H9 (cell line): ENCODE measurements at regions not wholly inside any gene's neighbourhood (a gene's known extent, or its start where the extent isn't known, plus 50 kb on each side); places are given as distances from the start of the nearest gene placed in this dataset.

Source experiments
- DNase-seq: peaks from one replicate; pipeline ENCODE4 v3.0.0-alpha.2; 2017
- H2AFZ ChIP-seq: one replicate; pipeline ENCODE4 v1.6.1; 2013; ENCODE audit warnings: mild to moderate bottlenecking, low read length, control low read depth, moderate library complexity
- H2AK5ac ChIP-seq: 2 replicates; pipeline ENCODE4 v1.6.1; 2013; ENCODE audit warnings: low read length, control low read depth, mixed read lengths; ENCODE audit not compliant: insufficient read length
- H2BK120ac ChIP-seq: one replicate; pipeline ENCODE4 v1.6.1; 2013; ENCODE audit warnings: low read depth, mild to moderate bottlenecking, low read length, control low read depth, inconsistent platforms; ENCODE audit not compliant: poor library complexity, severe bottlenecking
- H2BK12ac ChIP-seq: 2 replicates; pipeline ENCODE4 v1.6.1; 2013; ENCODE audit warnings: low read length, control low read depth, mixed read lengths, low read depth; ENCODE audit not compliant: insufficient read length
- H2BK15ac ChIP-seq: 2 replicates; pipeline ENCODE4 v1.6.1; 2013; ENCODE audit warnings: low read depth, low read length, control low read depth
- H2BK20ac ChIP-seq: one replicate; pipeline ENCODE4 v1.6.1; 2013; ENCODE audit warnings: low read depth, mild to moderate bottlenecking, low read length, control low read depth, inconsistent platforms; ENCODE audit not compliant: poor library complexity, severe bottlenecking
- H2BK5ac ChIP-seq: 2 replicates; pipeline ENCODE4 v1.6.1; 2013; ENCODE audit warnings: low read length, control low read depth, mixed read lengths; ENCODE audit not compliant: insufficient read length
- H3K14ac ChIP-seq: 2 replicates; pipeline ENCODE4 v1.6.1; 2013; ENCODE audit warnings: low read length, control low read depth; ENCODE audit not compliant: insufficient read depth
- H3K18ac ChIP-seq: 2 replicates; pipeline ENCODE4 v1.6.1; 2013; ENCODE audit warnings: low read depth, mild to moderate bottlenecking, mixed read lengths, low read length, control low read depth; ENCODE audit not compliant: insufficient read length
- H3K23ac ChIP-seq: 2 replicates; pipeline ENCODE4 v1.6.1; 2013; ENCODE audit warnings: low read length, control low read depth, mixed read lengths, low read depth; ENCODE audit not compliant: insufficient read length
- H3K23me2 ChIP-seq: 2 replicates; pipeline ENCODE4 v1.6.1; 2013; ENCODE audit warnings: low read depth, mild to moderate bottlenecking, mixed read lengths, low read length, control low read depth; ENCODE audit not compliant: insufficient read length, poor library complexity, severe bottlenecking
- H3K27ac ChIP-seq: 2 replicates; pipeline ENCODE4 v1.5.1; 2013; ENCODE audit warnings: low read length, control low read depth, mixed read lengths, low read depth; ENCODE audit not compliant: insufficient read length
- H3K27me3 ChIP-seq: 2 replicates; pipeline ENCODE4 v1.6.1; 2013; ENCODE audit warnings: low read length, control low read depth, inconsistent platforms; ENCODE audit not compliant: insufficient read depth
- H3K4ac ChIP-seq: 2 replicates; pipeline ENCODE4 v1.6.1; 2013; ENCODE audit warnings: low read depth, mild to moderate bottlenecking, control low read depth, inconsistent platforms, low read length, moderate library complexity
- H3K4me1 ChIP-seq: 2 replicates; pipeline ENCODE4 v1.6.1; 2013; ENCODE audit warnings: low read length, control low read depth, inconsistent platforms; ENCODE audit not compliant: insufficient read depth
- H3K4me2 ChIP-seq: 2 replicates; pipeline ENCODE4 v1.6.1; 2013; ENCODE audit warnings: low read length, control low read depth, mixed read lengths; ENCODE audit not compliant: insufficient read length, insufficient read depth
- H3K56ac ChIP-seq: 2 replicates; pipeline ENCODE4 v1.6.1; 2013; ENCODE audit warnings: low read depth, mild to moderate bottlenecking, mixed read lengths, low read length, control low read depth; ENCODE audit not compliant: insufficient read length
- H3K79me1 ChIP-seq: 2 replicates; pipeline ENCODE4 v1.6.1; 2013; ENCODE audit warnings: low read depth, mild to moderate bottlenecking, moderate library complexity, low read length, control low read depth, inconsistent platforms; ENCODE audit not compliant: insufficient read depth, poor library complexity, severe bottlenecking
- H3K79me2 ChIP-seq: 2 replicates; pipeline ENCODE4 v1.6.1; 2013; ENCODE audit warnings: low read length, control low read depth, inconsistent platforms; ENCODE audit not compliant: insufficient read depth
- H3K9ac ChIP-seq: 2 replicates; pipeline ENCODE4 v1.6.1; 2013; ENCODE audit warnings: low read length, control low read depth, mixed read lengths; ENCODE audit not compliant: insufficient read length; ENCODE audit errors: extremely low read depth
- H3K9me3 ChIP-seq: one replicate; pipeline ENCODE4 v1.6.1; 2013; ENCODE audit warnings: low read depth, low read length, inconsistent platforms; ENCODE audit not compliant: control insufficient read depth
- H3T11ph ChIP-seq: one replicate; pipeline ENCODE4 v1.6.1; 2013; ENCODE audit warnings: mild to moderate bottlenecking, low read length, control low read depth, inconsistent platforms
- H4K20me1 ChIP-seq: one replicate; pipeline ENCODE4 v1.6.1; 2013; ENCODE audit not compliant: control insufficient read depth, insufficient read length, insufficient read depth
- H4K5ac ChIP-seq: 2 replicates; pipeline ENCODE4 v1.6.1; 2013; ENCODE audit warnings: low read depth, mild to moderate bottlenecking, mixed read lengths, low read length, control low read depth; ENCODE audit not compliant: insufficient read length
- H4K8ac ChIP-seq: replicated peaks from 2 replicates; pipeline ENCODE4 v1.6.1; 2013; ENCODE audit warnings: low read length, control low read depth, mixed read lengths, low read depth; ENCODE audit not compliant: insufficient read length
- H4K91ac ChIP-seq: 2 replicates; pipeline ENCODE4 v1.6.1; 2013; ENCODE audit warnings: low read depth, mild to moderate bottlenecking, moderate library complexity, mixed read lengths, low read length, control low read depth; ENCODE audit not compliant: insufficient read length
- H3K27ac Mint-ChIP-seq, 3 experiments: 2 replicates in 2 of 3; 3 replicates in 1 of 3; pipeline ENCODE4 v1.8.0; 2020 to 2021; ENCODE audit warnings: mixed read lengths in 3 of 3, mild to moderate bottlenecking in 1 of 3, moderate library complexity in 1 of 3
- H3K27me3 Mint-ChIP-seq: 2 replicates; pipeline ENCODE4 v1.8.0; 2021; ENCODE audit warnings: low read depth, mild to moderate bottlenecking, moderate library complexity, mixed read lengths
- H3K36me3 Mint-ChIP-seq, 3 experiments: 2 replicates in 2 of 3; 3 replicates in 1 of 3; pipeline ENCODE4 v1.8.0; 2020 to 2021; ENCODE audit warnings: low read depth in 3 of 3, mixed read lengths in 3 of 3; ENCODE audit not compliant: insufficient read depth in 1 of 3
- H3K4me1 Mint-ChIP-seq, 2 experiments: 2 replicates each; pipeline ENCODE4 v1.8.0; 2020; ENCODE audit warnings: mixed read lengths in 2 of 2
- H3K4me3 Mint-ChIP-seq, 2 experiments: 2 replicates in 1 of 2; 3 replicates in 1 of 2; pipeline ENCODE4 v1.8.0; 2020 to 2021; ENCODE audit warnings: mild to moderate bottlenecking in 2 of 2, mixed read lengths in 2 of 2, moderate library complexity in 1 of 2
- H3K9me3 Mint-ChIP-seq, 2 experiments: 2 replicates in 1 of 2; 3 replicates in 1 of 2; pipeline ENCODE4 v1.8.0; 2020; ENCODE audit warnings: mild to moderate bottlenecking in 2 of 2, mixed read lengths in 2 of 2, moderate library complexity in 1 of 2
- WGBS: extraction: QIAGEN DNeasy Blood & Tissue Kit; methylation state at CpG from one replicate; pipeline ENCODE4 v1.1.7; 2013; ENCODE audit warnings: missing lambda C conversion rate, low lambda C conversion rate, mixed read lengths; ENCODE audit not compliant: insufficient read length; ENCODE audit errors: extremely low coverage; 5-methylcytosine and 5-hydroxymethylcytosine counted together
- TF ChIP-seq, protein P1 (sequence below): fragments of 200-600 bp; sonication (generic); conservative IDR thresholded peaks from 3 replicates; pipeline ENCODE4 v1.8.0; 2021; ENCODE audit warnings: antibody characterized with exemption, mild to moderate bottlenecking

DNA sequence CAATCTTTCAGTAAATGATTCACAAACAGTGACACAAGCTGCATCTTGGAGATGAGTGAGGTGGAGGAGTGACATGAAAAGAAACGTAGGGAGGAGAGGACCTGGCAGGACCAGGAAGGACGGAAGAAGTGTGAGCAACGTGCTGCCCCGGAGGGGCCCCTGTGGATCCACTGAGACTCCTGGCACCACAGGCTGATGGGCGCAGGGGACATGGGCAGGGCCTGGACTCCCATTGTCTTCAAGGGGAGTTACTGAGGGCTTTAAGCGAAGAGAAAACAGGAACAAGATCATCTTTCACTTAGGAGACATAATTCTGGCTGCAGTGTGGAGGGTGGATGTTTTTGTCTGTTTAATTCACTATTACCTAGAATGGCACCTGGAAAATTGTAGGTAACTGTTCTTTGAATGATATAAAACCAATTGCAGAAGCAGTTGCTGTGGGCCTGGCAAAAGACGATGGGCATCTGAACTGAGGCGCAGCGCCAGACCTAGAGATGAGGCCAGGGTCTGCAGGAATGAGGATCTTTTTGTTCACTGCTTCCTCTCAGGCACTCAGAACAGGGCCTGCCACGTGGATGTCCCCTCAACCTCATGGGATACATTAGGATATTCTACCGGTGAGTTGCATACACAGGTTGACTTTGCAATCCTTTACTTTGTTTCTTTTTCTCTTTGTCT, 156.4 kb downstream of the TMEM18 start:
- H2BK20ac ChIP-seq: no peak overlapping the region
- H4K5ac ChIP-seq: no peak overlapping the region
- no peaks in the 10 kb centered on the region for H3K9me3 ChIP-seq
- H3K23ac ChIP-seq: no peak overlapping the region
- H3K9ac ChIP-seq: no peak overlapping the region
- no peak overlapping the region for H3K18ac ChIP-seq
- no peaks in the 10 kb centered on the region for H3K4me1 Mint-ChIP-seq
- H3K23me2 ChIP-seq: no peaks in the 10 kb centered on the region
- no peaks in the 10 kb centered on the region for H3K4me1 ChIP-seq
- H3K9me3 Mint-ChIP-seq: peaks cover 2 to 3% of the 10 kb centered on the region in 2 experiments; a peak in 2 of 5 replicates
- TF ChIP-seq, protein P1, sequence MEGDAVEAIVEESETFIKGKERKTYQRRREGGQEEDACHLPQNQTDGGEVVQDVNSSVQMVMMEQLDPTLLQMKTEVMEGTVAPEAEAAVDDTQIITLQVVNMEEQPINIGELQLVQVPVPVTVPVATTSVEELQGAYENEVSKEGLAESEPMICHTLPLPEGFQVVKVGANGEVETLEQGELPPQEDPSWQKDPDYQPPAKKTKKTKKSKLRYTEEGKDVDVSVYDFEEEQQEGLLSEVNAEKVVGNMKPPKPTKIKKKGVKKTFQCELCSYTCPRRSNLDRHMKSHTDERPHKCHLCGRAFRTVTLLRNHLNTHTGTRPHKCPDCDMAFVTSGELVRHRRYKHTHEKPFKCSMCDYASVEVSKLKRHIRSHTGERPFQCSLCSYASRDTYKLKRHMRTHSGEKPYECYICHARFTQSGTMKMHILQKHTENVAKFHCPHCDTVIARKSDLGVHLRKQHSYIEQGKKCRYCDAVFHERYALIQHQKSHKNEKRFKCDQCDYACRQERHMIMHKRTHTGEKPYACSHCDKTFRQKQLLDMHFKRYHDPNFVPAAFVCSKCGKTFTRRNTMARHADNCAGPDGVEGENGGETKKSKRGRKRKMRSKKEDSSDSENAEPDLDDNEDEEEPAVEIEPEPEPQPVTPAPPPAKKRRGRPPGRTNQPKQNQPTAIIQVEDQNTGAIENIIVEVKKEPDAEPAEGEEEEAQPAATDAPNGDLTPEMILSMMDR: no peak
- no peak overlapping the region for H2BK15ac ChIP-seq
- H2BK12ac ChIP-seq: no peak overlapping the region
- H2BK120ac ChIP-seq: no peak overlapping the region
- H4K20me1 ChIP-seq: no peaks in the 10 kb centered on the region
- H3K56ac ChIP-seq: no peak overlapping the region
- no peaks in the 10 kb centered on the region for H3K79me2 ChIP-seq
- no peak overlapping the region for H3K4me2 ChIP-seq
- no CpG with 5 or more reads among the region's 11 CpGs for WGBS
- peaks cover 76% of the 10 kb centered on the region for H3K27me3 Mint-ChIP-seq
- no peak overlapping the region for H4K91ac ChIP-seq
- no peak overlapping the region for H3K27ac ChIP-seq
- H2AFZ ChIP-seq: no peak overlapping the region
- no peak overlapping the region for H2BK5ac ChIP-seq
- H3K27ac Mint-ChIP-seq: no peak overlapping the region
- no peaks in the 10 kb centered on the region for H3K36me3 Mint-ChIP-seq
- no peak overlapping the region for H3K14ac ChIP-seq
- no peak overlapping the region for H3K4me3 Mint-ChIP-seq
- no peak for DNase-seq
- no peak overlapping the region for H2AK5ac ChIP-seq
- H3K79me1 ChIP-seq: no peaks in the 10 kb centered on the region
- no peak overlapping the region for H3K4ac ChIP-seq
- H4K8ac ChIP-seq: no peak overlapping the region
- H3K27me3 ChIP-seq: no peaks in the 10 kb centered on the region
- H3T11ph ChIP-seq: no peak overlapping the region
